ENCODE measurements at regions not wholly inside any gene's neighbourhood (a gene's known extent, or its start where the extent isn't known, plus 50 kb on each side); places are given as distances from the start of the nearest gene placed in this dataset.

DNA sequence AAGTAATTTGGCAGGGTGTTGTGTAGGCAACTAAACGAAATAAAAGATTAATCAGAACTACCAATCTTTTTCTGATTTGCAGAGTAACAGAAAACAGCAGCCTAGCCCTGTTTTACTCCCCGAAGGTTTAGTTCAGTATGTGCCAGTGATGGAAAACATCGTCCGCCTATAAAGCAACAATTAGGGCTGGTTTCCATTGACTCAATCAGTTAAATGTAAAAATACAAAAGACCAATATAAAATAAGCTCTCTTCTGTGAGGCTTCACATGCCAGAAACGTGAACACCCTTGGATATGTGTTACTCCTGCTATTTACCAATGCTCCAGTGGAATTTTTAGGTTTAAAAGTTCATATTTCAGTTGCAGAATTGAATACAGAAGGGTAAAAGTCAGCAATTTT is 210.5 kb upstream of the RSPO3 start:
- TF ChIP-seq, protein P1, sequence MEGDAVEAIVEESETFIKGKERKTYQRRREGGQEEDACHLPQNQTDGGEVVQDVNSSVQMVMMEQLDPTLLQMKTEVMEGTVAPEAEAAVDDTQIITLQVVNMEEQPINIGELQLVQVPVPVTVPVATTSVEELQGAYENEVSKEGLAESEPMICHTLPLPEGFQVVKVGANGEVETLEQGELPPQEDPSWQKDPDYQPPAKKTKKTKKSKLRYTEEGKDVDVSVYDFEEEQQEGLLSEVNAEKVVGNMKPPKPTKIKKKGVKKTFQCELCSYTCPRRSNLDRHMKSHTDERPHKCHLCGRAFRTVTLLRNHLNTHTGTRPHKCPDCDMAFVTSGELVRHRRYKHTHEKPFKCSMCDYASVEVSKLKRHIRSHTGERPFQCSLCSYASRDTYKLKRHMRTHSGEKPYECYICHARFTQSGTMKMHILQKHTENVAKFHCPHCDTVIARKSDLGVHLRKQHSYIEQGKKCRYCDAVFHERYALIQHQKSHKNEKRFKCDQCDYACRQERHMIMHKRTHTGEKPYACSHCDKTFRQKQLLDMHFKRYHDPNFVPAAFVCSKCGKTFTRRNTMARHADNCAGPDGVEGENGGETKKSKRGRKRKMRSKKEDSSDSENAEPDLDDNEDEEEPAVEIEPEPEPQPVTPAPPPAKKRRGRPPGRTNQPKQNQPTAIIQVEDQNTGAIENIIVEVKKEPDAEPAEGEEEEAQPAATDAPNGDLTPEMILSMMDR (conservative IDR thresholded peaks at IDR 0.05; ENCODE audit: low read length) = no peak
- TF ChIP-seq EZH2phosphoT487 (IDR thresholded peaks at IDR 0.05; ENCODE audit: borderline replicate concordance) = no peak
